ENCODE measurements at regions not wholly inside any gene's neighbourhood (a gene's known extent, or its start where the extent isn't known, plus 50 kb on each side); places are given as distances from the start of the nearest gene placed in this dataset.
"Not testable (repeated sequence)": the region's sequence is repeated elsewhere in the genome, so short reads cannot be mapped to it uniquely, and the experiment has no call there.

DNA sequence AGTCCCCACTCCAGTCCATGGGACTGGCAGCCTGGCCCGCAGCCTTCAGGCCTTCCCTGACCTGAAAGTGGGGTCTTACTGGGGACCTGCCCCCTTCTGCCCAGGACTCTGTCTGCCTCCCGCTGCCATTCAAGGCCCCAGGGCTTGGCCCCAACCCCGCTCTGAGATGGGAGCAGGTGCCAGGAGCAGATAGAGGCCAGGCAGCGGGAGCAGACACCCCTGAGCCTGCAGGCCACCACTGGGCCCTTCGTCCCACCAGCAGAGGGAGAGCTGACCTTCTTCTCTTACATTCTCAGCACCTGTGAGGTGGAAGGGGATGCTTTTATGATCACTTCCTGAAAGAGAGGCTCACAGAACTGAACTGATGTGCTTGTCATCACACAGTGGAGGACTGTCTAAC is 62.2 kb upstream of the TINAGL1 start:
- Histone ChIP-seq H3K9me3 (ENCODE audit: control insufficient read depth, low read length) (peaks cover 11% of the 10 kb centered on the region), H3K9ac (ENCODE audit: low read length) (no peak overlapping the region), H3K4me3 (ENCODE audit: low read length) (no peak overlapping the region), H3K27me3 (replicated peaks; ENCODE audit: control insufficient read depth, insufficient read depth, low read length) (peaks cover 57% of the 10 kb centered on the region), H3K4me1 (ENCODE audit: control insufficient read depth, insufficient read depth, low read length) (no peaks in the 10 kb centered on the region), H3K36me3 (ENCODE audit: control insufficient read depth, insufficient read depth, low read length, severe bottlenecking) (no peaks in the 10 kb centered on the region)
- no peak for DNase-seq (ENCODE audit: low read depth)

DNA sequence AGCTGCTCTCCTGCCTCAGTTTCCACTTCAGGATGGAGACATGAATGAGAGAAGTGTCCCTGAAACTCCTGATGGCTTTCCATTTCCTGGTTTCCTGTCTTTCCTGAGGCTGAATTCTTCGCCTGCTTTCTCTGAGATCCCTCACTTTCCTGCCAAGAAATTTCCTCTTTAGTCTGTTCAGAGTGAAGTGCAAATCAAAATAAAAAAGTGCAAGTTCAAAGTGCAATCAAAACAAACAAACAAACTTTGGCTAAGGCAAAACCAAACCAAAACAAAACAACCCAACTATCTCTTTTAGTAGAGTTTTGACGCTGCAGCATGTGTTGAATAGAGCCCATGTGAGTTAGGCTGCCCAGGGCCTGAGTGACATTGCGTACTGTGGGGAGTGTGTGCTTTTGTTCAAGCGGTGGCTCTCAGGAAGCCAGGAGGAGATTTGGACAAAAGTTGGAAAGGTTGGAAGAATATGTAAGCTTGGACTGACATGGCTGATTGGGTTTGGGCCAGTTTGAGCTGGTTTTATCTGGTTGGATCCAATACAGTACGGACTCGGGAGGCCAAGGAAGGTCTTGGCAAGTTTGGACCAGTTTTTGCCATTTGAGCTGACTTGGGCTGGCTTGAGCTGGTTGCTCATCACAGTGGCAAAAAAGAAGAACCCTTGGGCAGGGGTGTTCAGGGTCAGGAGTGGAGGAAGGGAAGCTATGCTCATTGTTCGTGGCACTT is 61.1 kb upstream of the TINAGL1 start:
- no peak overlapping the region for H3K4me3 ChIP-seq (ENCODE audit: low read length)

DNA sequence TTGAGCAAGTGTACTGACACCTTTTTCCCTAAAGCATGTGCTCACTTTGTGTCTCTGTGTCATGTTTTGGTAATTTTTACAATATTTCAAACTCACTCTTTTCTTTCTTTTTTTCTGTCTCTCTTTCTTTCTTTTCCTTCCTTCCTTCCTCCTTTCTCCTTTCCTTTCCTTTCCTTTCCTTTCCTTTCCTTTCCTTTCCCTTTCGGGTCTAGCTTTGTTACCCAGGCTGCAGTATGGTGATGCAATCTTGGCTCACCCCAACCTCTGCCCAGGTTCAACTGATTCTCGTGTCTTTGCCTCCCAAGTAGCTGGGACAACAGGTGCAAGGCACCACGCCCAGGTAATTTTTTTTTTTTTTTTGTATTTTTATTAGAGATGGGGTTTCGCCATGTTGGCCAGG is 60.4 kb upstream of the TINAGL1 start:
- Histone ChIP-seq H3K27me3 (replicated peaks; ENCODE audit: control insufficient read depth, insufficient read depth, low read length) (peaks cover 56% of the 10 kb centered on the region), H3K9me3 (ENCODE audit: control insufficient read depth, low read length) (peaks cover 24% of the 10 kb centered on the region), H3K4me3 (ENCODE audit: low read length) (no peak overlapping the region), H3K4me1 (ENCODE audit: control insufficient read depth, insufficient read depth, low read length) (no peaks in the 10 kb centered on the region), H3K36me3 (ENCODE audit: control insufficient read depth, insufficient read depth, low read length, severe bottlenecking) (no peaks in the 10 kb centered on the region), H3K9ac (ENCODE audit: low read length) (no peak overlapping the region)
- DNase-seq (ENCODE audit: low read depth) = no peak

More for the DNA sequence above, 61.1 kb upstream of the TINAGL1 start:
- DNase-seq (ENCODE audit: low read depth) = no peak
- Histone ChIP-seq H3K4me1 (ENCODE audit: control insufficient read depth, insufficient read depth, low read length) (no peaks in the 10 kb centered on the region), H3K36me3 (ENCODE audit: control insufficient read depth, insufficient read depth, low read length, severe bottlenecking) (no peaks in the 10 kb centered on the region), H3K9ac (ENCODE audit: low read length) (no peak overlapping the region), H3K9me3 (ENCODE audit: control insufficient read depth, low read length) (peaks cover 21% of the 10 kb centered on the region), H3K27me3 (replicated peaks; ENCODE audit: control insufficient read depth, insufficient read depth, low read length) (peaks cover 57% of the 10 kb centered on the region)

DNA sequence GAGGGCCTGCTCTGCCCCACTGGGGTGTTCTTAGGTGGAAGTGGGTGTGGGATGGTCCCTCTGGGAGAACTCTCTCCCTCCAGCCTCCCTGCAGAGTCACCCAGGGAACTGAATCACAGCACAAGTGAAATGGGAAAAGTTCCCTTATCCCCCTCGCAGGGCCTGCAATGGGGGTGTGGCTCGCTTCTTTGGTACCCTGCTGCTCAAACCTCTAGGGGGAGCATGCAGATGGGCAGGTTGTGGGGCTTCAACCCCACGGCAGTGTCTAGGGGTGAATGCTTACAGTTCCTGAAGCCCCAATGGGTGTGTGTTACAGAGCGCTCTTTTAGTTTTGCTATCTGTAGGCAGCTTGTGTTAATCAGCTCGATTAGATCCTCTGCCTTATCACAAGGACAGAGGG is 59.0 kb upstream of the TINAGL1 start:
- no peak for DNase-seq (ENCODE audit: low read depth)
- H3K9ac ChIP-seq (ENCODE audit: low read length) = no peak overlapping the region
- H3K4me1 ChIP-seq (ENCODE audit: control insufficient read depth, insufficient read depth, low read length) = no peaks in the 10 kb centered on the region
- H3K9me3 ChIP-seq (ENCODE audit: control insufficient read depth, low read length) = peaks cover 24% of the 10 kb centered on the region
- H3K4me3 ChIP-seq (ENCODE audit: low read length) = no peak overlapping the region
- no peaks in the 10 kb centered on the region for H3K36me3 ChIP-seq (ENCODE audit: control insufficient read depth, insufficient read depth, low read length, severe bottlenecking)
- H3K27me3 ChIP-seq (replicated peaks; ENCODE audit: control insufficient read depth, insufficient read depth, low read length) = peaks cover 44% of the 10 kb centered on the region

DNA sequence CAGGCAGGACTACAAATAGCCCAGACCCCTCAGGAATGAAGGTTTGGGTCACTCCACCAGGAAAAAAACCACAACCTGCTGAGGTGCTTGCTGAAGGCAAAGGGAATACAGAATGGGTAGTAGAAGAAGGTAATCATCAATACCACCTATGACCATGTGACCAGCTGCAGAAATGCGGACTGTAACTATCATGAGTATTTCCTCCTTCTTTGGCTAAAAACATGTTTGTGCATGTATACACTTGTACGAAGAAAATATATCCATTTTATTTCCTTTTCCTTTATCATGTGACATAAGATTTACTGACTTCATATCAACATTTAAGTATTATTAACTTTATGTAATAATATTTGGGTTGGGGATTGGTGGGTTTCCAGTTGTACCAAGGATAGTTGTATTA is 58.3 kb upstream of the TINAGL1 start:
- peaks cover 24% of the 10 kb centered on the region for H3K9me3 ChIP-seq (ENCODE audit: control insufficient read depth, low read length)
- not testable (repeated sequence) for H3K4me3 ChIP-seq (ENCODE audit: low read length); H3K9ac ChIP-seq (ENCODE audit: low read length); H3K4me1 ChIP-seq (ENCODE audit: control insufficient read depth, insufficient read depth, low read length); DNase-seq (ENCODE audit: low read depth); H3K36me3 ChIP-seq (ENCODE audit: control insufficient read depth, insufficient read depth, low read length, severe bottlenecking)
- H3K27me3 ChIP-seq (replicated peaks; ENCODE audit: control insufficient read depth, insufficient read depth, low read length) = peaks cover 38% of the 10 kb centered on the region

DNA sequence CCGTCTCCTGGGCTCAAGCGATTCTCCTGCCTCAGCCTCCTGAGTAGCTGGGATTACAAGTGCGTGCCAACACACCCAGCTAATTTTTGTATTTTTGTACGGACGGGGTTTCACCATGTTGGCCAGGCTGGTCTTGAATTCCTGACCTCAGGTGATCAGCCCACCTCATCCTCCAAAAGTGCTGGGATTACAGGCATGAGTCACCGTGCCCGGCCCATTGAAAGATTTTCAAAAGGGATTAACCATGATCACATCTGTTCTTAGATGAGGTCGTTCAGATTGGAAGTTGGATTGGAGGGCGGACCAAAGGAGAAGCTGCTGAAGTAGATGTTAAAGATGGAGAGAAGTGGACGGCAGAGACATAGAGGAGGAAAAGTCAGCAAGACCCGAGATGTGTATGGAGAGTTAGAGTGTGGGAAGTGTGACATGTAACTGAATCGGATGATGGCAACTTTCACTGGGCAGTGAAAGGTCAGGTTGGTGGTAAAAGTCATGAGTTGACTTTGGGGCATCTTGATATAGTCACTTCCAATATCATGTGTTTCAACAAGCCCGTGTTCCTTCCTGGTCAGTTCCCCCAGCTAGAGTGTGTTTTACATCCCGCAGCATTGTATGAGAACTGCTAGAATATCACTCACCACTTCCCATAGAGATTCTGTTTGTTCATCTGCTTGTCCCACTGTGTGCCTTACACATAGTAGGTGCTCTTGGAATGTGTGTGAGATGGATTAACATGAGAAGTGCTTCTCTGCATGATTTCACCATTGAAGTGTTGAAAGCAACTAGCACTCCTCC is 54.4 kb upstream of the TINAGL1 start:
- H3K27me3 ChIP-seq (replicated peaks; ENCODE audit: control insufficient read depth, insufficient read depth, low read length) = peaks cover 25% of the 10 kb centered on the region
- H3K36me3 ChIP-seq (ENCODE audit: control insufficient read depth, insufficient read depth, low read length, severe bottlenecking) = no peaks in the 10 kb centered on the region
- peaks cover 5% of the 10 kb centered on the region for H3K4me1 ChIP-seq (ENCODE audit: control insufficient read depth, insufficient read depth, low read length)
- DNase-seq (ENCODE audit: low read depth) = no peak
- H3K9ac ChIP-seq (ENCODE audit: low read length) = no peak overlapping the region
- peaks cover 13% of the 10 kb centered on the region for H3K9me3 ChIP-seq (ENCODE audit: control insufficient read depth, low read length)
- H3K4me3 ChIP-seq (ENCODE audit: low read length) = no peak overlapping the region

DNA sequence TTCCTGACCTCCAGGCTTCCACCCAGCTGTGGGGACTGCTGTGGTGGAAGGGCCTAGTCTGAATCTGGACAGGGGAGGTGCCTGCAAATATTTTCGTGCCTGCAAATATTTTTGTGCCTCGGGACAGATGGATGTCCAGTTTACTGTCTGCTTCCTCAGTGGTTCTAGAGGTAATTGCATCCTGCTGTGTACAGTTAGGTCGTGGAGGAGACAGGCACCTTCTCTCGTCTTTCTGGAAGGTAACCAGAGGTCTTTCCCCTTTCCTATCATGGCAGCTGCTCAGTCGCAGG is 53.8 kb upstream of the TINAGL1 start:
- H3K27me3 ChIP-seq (replicated peaks; ENCODE audit: control insufficient read depth, insufficient read depth, low read length) = peaks cover 20% of the 10 kb centered on the region
- H3K4me3 ChIP-seq (ENCODE audit: low read length) = no peak overlapping the region
- H3K4me1 ChIP-seq (ENCODE audit: control insufficient read depth, insufficient read depth, low read length) = peaks cover 5% of the 10 kb centered on the region
- no peak for DNase-seq (ENCODE audit: low read depth)
- no peaks in the 10 kb centered on the region for H3K36me3 ChIP-seq (ENCODE audit: control insufficient read depth, insufficient read depth, low read length, severe bottlenecking)
- H3K9me3 ChIP-seq (ENCODE audit: control insufficient read depth, low read length) = peaks cover 13% of the 10 kb centered on the region
- H3K9ac ChIP-seq (ENCODE audit: low read length) = no peak overlapping the region

DNA sequence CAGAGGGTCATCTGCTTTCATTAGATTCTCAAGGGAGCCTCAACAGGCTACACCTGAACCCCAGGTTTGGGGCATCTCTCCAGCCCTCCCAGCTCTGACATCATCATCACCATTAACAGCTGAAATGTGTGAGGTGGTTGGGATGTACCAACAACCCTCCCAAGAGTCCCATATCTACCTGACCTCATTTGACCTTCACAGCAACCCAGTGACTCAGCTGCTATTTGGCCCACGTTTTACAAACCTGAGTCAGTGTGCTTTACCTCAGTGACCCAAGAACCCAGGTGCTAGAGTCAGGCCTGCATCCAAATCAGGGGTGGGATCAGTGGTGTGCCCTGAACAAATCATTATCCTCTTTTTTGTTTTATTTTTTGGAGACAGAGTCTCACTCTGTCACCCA is 53.3 kb upstream of the TINAGL1 start:
- Histone ChIP-seq H3K36me3 (ENCODE audit: control insufficient read depth, insufficient read depth, low read length, severe bottlenecking) (no peaks in the 10 kb centered on the region), H3K9ac (ENCODE audit: low read length) (no peak overlapping the region), H3K4me1 (ENCODE audit: control insufficient read depth, insufficient read depth, low read length) (peaks cover 5% of the 10 kb centered on the region), H3K4me3 (ENCODE audit: low read length) (no peak overlapping the region), H3K27me3 (replicated peaks; ENCODE audit: control insufficient read depth, insufficient read depth, low read length) (peaks cover 16% of the 10 kb centered on the region), H3K9me3 (ENCODE audit: control insufficient read depth, low read length) (peaks cover 13% of the 10 kb centered on the region)
- no peak for DNase-seq (ENCODE audit: low read depth)

DNA sequence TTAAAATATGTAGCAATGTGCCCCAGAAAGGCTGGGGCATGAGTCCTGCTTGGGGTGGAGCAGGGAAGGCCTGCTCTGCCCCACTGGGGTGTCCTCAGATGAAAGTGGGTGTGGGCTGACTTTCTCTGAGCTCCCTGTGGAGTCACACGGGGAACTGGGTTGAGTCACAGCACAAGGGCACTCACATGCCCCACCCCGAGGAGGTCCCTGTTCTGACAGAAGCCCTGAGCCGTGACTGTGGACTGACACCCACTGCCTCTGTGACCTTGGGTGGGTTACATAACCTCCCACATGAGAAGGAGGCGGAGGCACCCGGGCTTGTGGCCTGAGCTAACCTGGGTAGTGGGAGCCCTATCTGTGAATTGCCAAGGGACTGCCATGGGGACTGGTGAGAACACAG is 52.5 kb upstream of the TINAGL1 start:
- Histone ChIP-seq H3K36me3 (ENCODE audit: control insufficient read depth, insufficient read depth, low read length, severe bottlenecking) (no peaks in the 10 kb centered on the region), H3K9ac (ENCODE audit: low read length) (no peak overlapping the region), H3K4me3 (ENCODE audit: low read length) (no peak overlapping the region), H3K9me3 (ENCODE audit: control insufficient read depth, low read length) (peaks cover 13% of the 10 kb centered on the region), H3K27me3 (replicated peaks; ENCODE audit: control insufficient read depth, insufficient read depth, low read length) (peaks cover 16% of the 10 kb centered on the region), H3K4me1 (ENCODE audit: control insufficient read depth, insufficient read depth, low read length) (peaks cover 5% of the 10 kb centered on the region)
- DNase-seq (ENCODE audit: low read depth) = peak; percentile 18

DNA sequence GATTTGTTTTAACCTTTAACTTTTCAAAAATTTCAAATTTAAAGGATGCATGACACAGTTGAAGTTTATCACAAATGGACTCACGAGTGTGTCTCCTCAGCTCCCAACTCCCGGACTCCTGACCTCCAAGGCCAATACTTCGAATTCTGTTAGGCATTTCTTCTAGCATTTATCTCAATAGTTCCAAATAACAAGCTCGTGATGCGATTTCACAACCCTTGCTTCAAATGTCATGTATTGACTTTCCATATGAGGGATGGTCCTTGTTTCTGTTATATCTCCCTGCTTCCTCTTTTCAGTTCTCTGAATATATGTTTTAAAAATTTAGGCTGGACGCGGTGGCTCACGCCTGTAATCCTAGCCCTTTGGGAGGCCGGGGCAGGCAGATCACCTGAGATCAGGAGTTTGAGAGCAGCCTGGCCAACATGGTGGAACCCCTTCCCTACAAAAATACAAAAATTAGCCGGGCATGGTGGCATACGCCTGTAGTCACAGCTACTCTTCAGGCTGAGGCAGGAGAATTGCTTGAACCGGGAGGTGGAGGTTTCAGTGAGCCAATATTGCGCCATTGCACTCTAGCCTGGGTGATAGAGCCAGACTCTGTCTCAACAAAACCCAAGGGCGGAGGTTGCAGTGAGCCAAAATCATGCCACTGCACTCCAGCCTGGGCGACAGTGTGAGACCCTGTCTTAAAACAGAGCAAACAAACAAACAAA is 52.0 kb upstream of the TINAGL1 start:
- H3K4me3 ChIP-seq (ENCODE audit: low read length) = no peak overlapping the region
- H3K36me3 ChIP-seq (ENCODE audit: control insufficient read depth, insufficient read depth, low read length, severe bottlenecking) = no peaks in the 10 kb centered on the region
- H3K27me3 ChIP-seq (replicated peaks; ENCODE audit: control insufficient read depth, insufficient read depth, low read length) = peaks cover 13% of the 10 kb centered on the region
- no peak for DNase-seq (ENCODE audit: low read depth)
- peaks cover 5% of the 10 kb centered on the region for H3K4me1 ChIP-seq (ENCODE audit: control insufficient read depth, insufficient read depth, low read length)
- H3K9ac ChIP-seq (ENCODE audit: low read length) = no peak overlapping the region
- peaks cover 10% of the 10 kb centered on the region for H3K9me3 ChIP-seq (ENCODE audit: control insufficient read depth, low read length)
